ENCODE measurements at regions not wholly inside any gene's neighbourhood (a gene's known extent, or its start where the extent isn't known, plus 50 kb on each side); places are given as distances from the start of the nearest gene placed in this dataset.

- TF ChIP-seq, protein P1, sequence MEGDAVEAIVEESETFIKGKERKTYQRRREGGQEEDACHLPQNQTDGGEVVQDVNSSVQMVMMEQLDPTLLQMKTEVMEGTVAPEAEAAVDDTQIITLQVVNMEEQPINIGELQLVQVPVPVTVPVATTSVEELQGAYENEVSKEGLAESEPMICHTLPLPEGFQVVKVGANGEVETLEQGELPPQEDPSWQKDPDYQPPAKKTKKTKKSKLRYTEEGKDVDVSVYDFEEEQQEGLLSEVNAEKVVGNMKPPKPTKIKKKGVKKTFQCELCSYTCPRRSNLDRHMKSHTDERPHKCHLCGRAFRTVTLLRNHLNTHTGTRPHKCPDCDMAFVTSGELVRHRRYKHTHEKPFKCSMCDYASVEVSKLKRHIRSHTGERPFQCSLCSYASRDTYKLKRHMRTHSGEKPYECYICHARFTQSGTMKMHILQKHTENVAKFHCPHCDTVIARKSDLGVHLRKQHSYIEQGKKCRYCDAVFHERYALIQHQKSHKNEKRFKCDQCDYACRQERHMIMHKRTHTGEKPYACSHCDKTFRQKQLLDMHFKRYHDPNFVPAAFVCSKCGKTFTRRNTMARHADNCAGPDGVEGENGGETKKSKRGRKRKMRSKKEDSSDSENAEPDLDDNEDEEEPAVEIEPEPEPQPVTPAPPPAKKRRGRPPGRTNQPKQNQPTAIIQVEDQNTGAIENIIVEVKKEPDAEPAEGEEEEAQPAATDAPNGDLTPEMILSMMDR (IDR thresholded peaks at IDR 0.05) = no peak
- TF ChIP-seq POLR2A (IDR thresholded peaks at IDR 0.05) (no peak), POLR2AphosphoS5 (IDR thresholded peaks at IDR 0.05) (no peak)
These were observed 143.7 kb downstream of the PTPN20 start for GRCh38 chr10:47054974-47055373.

Measured in prostate gland (tissue), 2 donors.